ENCODE measurements at regions not wholly inside any gene's neighbourhood (a gene's known extent, or its start where the extent isn't known, plus 50 kb on each side); places are given as distances from the start of the nearest gene placed in this dataset.

GRCh38 chrX:45711231-45711630 is 510.6 kb upstream of the DIPK2B start:
- DNase-seq (no peak), ATAC-seq (no peak)
- peak overlapping the region; percentile 65 for H3K27ac Mint-ChIP-seq
- H3K27me3 Mint-ChIP-seq = no peaks in the 10 kb centered on the region
- no peak overlapping the region for H3K4me3 Mint-ChIP-seq
- H3K9me3 ChIP-seq (ENCODE audit: control insufficient read depth, low read length, poor library complexity, severe bottlenecking) = no peaks in the 10 kb centered on the region
- H3K4me1 Mint-ChIP-seq = peaks cover 17% of the 10 kb centered on the region
- H3K36me3 Mint-ChIP-seq (ENCODE audit: low read depth) = peaks cover 3% of the 10 kb centered on the region

GRCh38 chrX:45710081-45710801 is 509.6 kb upstream of the DIPK2B start:
- no peaks in the 10 kb centered on the region for H3K9me3 ChIP-seq (ENCODE audit: control insufficient read depth, low read length, poor library complexity, severe bottlenecking)
- Mint-ChIP-seq H3K27me3 (no peaks in the 10 kb centered on the region), H3K4me3 (no peak overlapping the region), H3K36me3 (ENCODE audit: low read depth) (peaks cover 3% of the 10 kb centered on the region), H3K4me1 (peaks cover 13% of the 10 kb centered on the region), H3K27ac (peak overlapping the region; percentile 65)
- ATAC-seq = no peak
- DNase-seq = no peak

- Mint-ChIP-seq H3K27me3 (no peaks in the 10 kb centered on the region), H3K27ac (no peak overlapping the region), H3K4me3 (no peak overlapping the region), H3K36me3 (ENCODE audit: low read depth) (peaks cover 3% of the 10 kb centered on the region), H3K4me1 (peaks cover 11% of the 10 kb centered on the region)
- DNase-seq = no peak
- no peak for ATAC-seq
- no peaks in the 10 kb centered on the region for H3K9me3 ChIP-seq (ENCODE audit: control insufficient read depth, low read length, poor library complexity, severe bottlenecking)
Measured at GRCh38 chrX:45709381-45709780, 508.7 kb upstream of the DIPK2B start.

GRCh38 chrX:45699158-45699557 is 498.5 kb upstream of the DIPK2B start:
- no peaks in the 10 kb centered on the region for H3K9me3 ChIP-seq (ENCODE audit: control insufficient read depth, low read length, poor library complexity, severe bottlenecking)
- H3K27me3 Mint-ChIP-seq = no peaks in the 10 kb centered on the region
- DNase-seq (no peak), ATAC-seq (no peak)
- H3K4me1 Mint-ChIP-seq = no peaks in the 10 kb centered on the region
- no peaks in the 10 kb centered on the region for H3K36me3 Mint-ChIP-seq (ENCODE audit: low read depth)
- H3K27ac Mint-ChIP-seq = no peak overlapping the region
- no peak overlapping the region for H3K4me3 Mint-ChIP-seq

- Mint-ChIP-seq H3K4me1 (no peaks in the 10 kb centered on the region), H3K27me3 (no peaks in the 10 kb centered on the region), H3K27ac (no peak overlapping the region), H3K4me3 (no peak overlapping the region), H3K36me3 (ENCODE audit: low read depth) (no peaks in the 10 kb centered on the region)
- no peak for DNase-seq
- no peak for ATAC-seq
- no peaks in the 10 kb centered on the region for H3K9me3 ChIP-seq (ENCODE audit: control insufficient read depth, low read length, poor library complexity, severe bottlenecking)
Measured at GRCh38 chrX:45697591-45697990, 496.9 kb upstream of the DIPK2B start.

- DNase-seq = no peak
- no peak overlapping the region for H3K27ac Mint-ChIP-seq
- no peak overlapping the region for H3K4me3 Mint-ChIP-seq
- H3K9me3 ChIP-seq (ENCODE audit: control insufficient read depth, low read length, poor library complexity, severe bottlenecking) = no peaks in the 10 kb centered on the region
- H3K36me3 Mint-ChIP-seq (ENCODE audit: low read depth) = no peaks in the 10 kb centered on the region
- no peaks in the 10 kb centered on the region for H3K4me1 Mint-ChIP-seq
- no peaks in the 10 kb centered on the region for H3K27me3 Mint-ChIP-seq
- no peak for ATAC-seq
Measured at GRCh38 chrX:45696736-45697135, 496.1 kb upstream of the DIPK2B start.

GRCh38 chrX:45689971-45690370 is 489.3 kb upstream of the DIPK2B start:
- DNase-seq (no peak), ATAC-seq (no peak)
- H3K4me1 Mint-ChIP-seq = no peaks in the 10 kb centered on the region
- peaks cover 3% of the 10 kb centered on the region for H3K36me3 Mint-ChIP-seq (ENCODE audit: low read depth)
- H3K27ac Mint-ChIP-seq = no peak overlapping the region
- no peaks in the 10 kb centered on the region for H3K27me3 Mint-ChIP-seq
- no peak overlapping the region for H3K4me3 Mint-ChIP-seq
- no peaks in the 10 kb centered on the region for H3K9me3 ChIP-seq (ENCODE audit: control insufficient read depth, low read length, poor library complexity, severe bottlenecking)

- H3K27ac Mint-ChIP-seq = no peak overlapping the region
- no peak for ATAC-seq
- H3K4me3 Mint-ChIP-seq = no peak overlapping the region
- DNase-seq = no peak
- no peaks in the 10 kb centered on the region for H3K36me3 Mint-ChIP-seq (ENCODE audit: low read depth)
- no peaks in the 10 kb centered on the region for H3K4me1 Mint-ChIP-seq
- H3K9me3 ChIP-seq (ENCODE audit: control insufficient read depth, low read length, poor library complexity, severe bottlenecking) = no peaks in the 10 kb centered on the region
- H3K27me3 Mint-ChIP-seq = no peaks in the 10 kb centered on the region
Measured at GRCh38 chrX:45683914-45684313, 483.2 kb upstream of the DIPK2B start.

- H3K27ac Mint-ChIP-seq = no peak overlapping the region
- no peaks in the 10 kb centered on the region for H3K9me3 ChIP-seq (ENCODE audit: control insufficient read depth, low read length, poor library complexity, severe bottlenecking)
- H3K36me3 Mint-ChIP-seq (ENCODE audit: low read depth) = no peaks in the 10 kb centered on the region
- H3K4me3 Mint-ChIP-seq = no peak overlapping the region
- no peaks in the 10 kb centered on the region for H3K4me1 Mint-ChIP-seq
- no peak for DNase-seq
- no peak for ATAC-seq
- H3K27me3 Mint-ChIP-seq = no peaks in the 10 kb centered on the region
Measured at GRCh38 chrX:45681891-45682290, 481.2 kb upstream of the DIPK2B start.

- Mint-ChIP-seq H3K4me3 (no peak overlapping the region), H3K27ac (no peak overlapping the region), H3K4me1 (no peaks in the 10 kb centered on the region), H3K27me3 (no peaks in the 10 kb centered on the region), H3K36me3 (ENCODE audit: low read depth) (no peaks in the 10 kb centered on the region)
- H3K9me3 ChIP-seq (ENCODE audit: control insufficient read depth, low read length, poor library complexity, severe bottlenecking) = no peaks in the 10 kb centered on the region
- no peak for DNase-seq
- ATAC-seq = no peak
Measured at GRCh38 chrX:45669715-45670340, 469.2 kb upstream of the DIPK2B start.

GRCh38 chrX:45668686-45669443 is 468.2 kb upstream of the DIPK2B start:
- H3K27ac Mint-ChIP-seq = no peak overlapping the region
- no peak overlapping the region for H3K4me3 Mint-ChIP-seq

GRCh38 chrX:45667666-45668065 is 467.0 kb upstream of the DIPK2B start:
- no peak for ATAC-seq

More at GRCh38 chrX:45668686-45669443, 468.2 kb upstream of the DIPK2B start:
- Mint-ChIP-seq H3K27me3 (no peaks in the 10 kb centered on the region), H3K4me1 (no peaks in the 10 kb centered on the region), H3K36me3 (ENCODE audit: low read depth) (no peaks in the 10 kb centered on the region)
- no peaks in the 10 kb centered on the region for H3K9me3 ChIP-seq (ENCODE audit: control insufficient read depth, low read length, poor library complexity, severe bottlenecking)
- ATAC-seq (no peak), DNase-seq (no peak)

GRCh38 chrX:45664727-45665290 is 464.1 kb upstream of the DIPK2B start:
- no peaks in the 10 kb centered on the region for H3K4me1 Mint-ChIP-seq
- no peaks in the 10 kb centered on the region for H3K36me3 Mint-ChIP-seq (ENCODE audit: low read depth)
- no peaks in the 10 kb centered on the region for H3K27me3 Mint-ChIP-seq
- no peak for ATAC-seq
- DNase-seq = no peak
- no peak overlapping the region for H3K27ac Mint-ChIP-seq
- H3K9me3 ChIP-seq (ENCODE audit: control insufficient read depth, low read length, poor library complexity, severe bottlenecking) = no peaks in the 10 kb centered on the region
- no peak overlapping the region for H3K4me3 Mint-ChIP-seq

More at GRCh38 chrX:45667666-45668065, 467.0 kb upstream of the DIPK2B start:
- Mint-ChIP-seq H3K4me1 (no peaks in the 10 kb centered on the region), H3K4me3 (no peak overlapping the region), H3K36me3 (ENCODE audit: low read depth) (no peaks in the 10 kb centered on the region), H3K27ac (no peak overlapping the region), H3K27me3 (no peaks in the 10 kb centered on the region)
- H3K9me3 ChIP-seq (ENCODE audit: control insufficient read depth, low read length, poor library complexity, severe bottlenecking) = no peaks in the 10 kb centered on the region
- no peak for DNase-seq

Data from T-helper 17 cell (primary cell).